ENCODE measurements at regions not wholly inside any gene's neighbourhood (a gene's known extent, or its start where the extent isn't known, plus 50 kb on each side); places are given as distances from the start of the nearest gene placed in this dataset.

GRCh38 chr10:78476156-78476555, 442.5 kb downstream of the RPS24 start:
- TF ChIP-seq CEBPB (IDR thresholded peaks at IDR 0.05) (no peak), USF1 (IDR thresholded peaks at IDR 0.05) (no peak), EP300 (IDR thresholded peaks at IDR 0.05; ENCODE audit: borderline replicate concordance) (no peak), TAF1 (IDR thresholded peaks at IDR 0.05; ENCODE audit: low read depth) (no peak), MAX (IDR thresholded peaks at IDR 0.05) (no peak), YY1 (IDR thresholded peaks at IDR 0.05; ENCODE audit: low read depth) (no peak), CREB1 (IDR thresholded peaks at IDR 0.05; ENCODE audit: low read depth) (no peak), REST (IDR thresholded peaks at IDR 0.05; ENCODE audit: low read depth) (no peak), ZBTB7A (IDR thresholded peaks at IDR 0.05; ENCODE audit: low read depth) (no peak), RAD21 (IDR thresholded peaks at IDR 0.05; ENCODE audit: low read depth) (no peak), TCF12 (IDR thresholded peaks at IDR 0.05; ENCODE audit: low read depth) (no peak), NFIC (IDR thresholded peaks at IDR 0.05) (no peak), TEAD4 (IDR thresholded peaks at IDR 0.05) (no peak), EGR1 (IDR thresholded peaks at IDR 0.05) (no peak)

All from Ishikawa (cell line).